ENCODE measurements at regions not wholly inside any gene's neighbourhood (a gene's known extent, or its start where the extent isn't known, plus 50 kb on each side); places are given as distances from the start of the nearest gene placed in this dataset.

- no peak for DNase-seq
Measured at GRCh38 chr14:32027255-32027939, 49.7 kb upstream of the ARHGAP5 start.
